Lower lobe of right lung (tissue), 2 donors: ENCODE measurements at regions not wholly inside any gene's neighbourhood (a gene's known extent, or its start where the extent isn't known, plus 50 kb on each side); places are given as distances from the start of the nearest gene placed in this dataset.

Experiments
- ATAC-seq, 2 donors: fragments of 200-7000 bp; cut with Tn5 transposase; one replicate each; pipeline ENCODE4 v1.9.1; 2020 to 2022; ENCODE audit warnings: mild to moderate bottlenecking in 2 of 2, moderate library complexity in 2 of 2
- DNase-seq: peaks from one replicate; pipeline ENCODE4 v3.0.0-alpha.2; 2020
- H3K27ac ChIP-seq: fragments of 200-600 bp; one replicate; pipeline ENCODE4 v1.8.0; 2022
- H3K27me3 ChIP-seq: fragments of 200-600 bp; one replicate; pipeline ENCODE4 v1.8.0; 2022; ENCODE audit warnings: low read depth
- H3K36me3 ChIP-seq: fragments of 200-600 bp; one replicate; pipeline ENCODE4 v1.8.0; 2022; ENCODE audit warnings: mild to moderate bottlenecking
- H3K4me1 ChIP-seq: fragments of 200-600 bp; one replicate; pipeline ENCODE4 v1.8.0; 2022
- H3K4me3 ChIP-seq: fragments of 200-600 bp; one replicate; pipeline ENCODE4 v1.8.0; 2022; ENCODE audit warnings: mild to moderate bottlenecking
- H3K9me3 ChIP-seq: fragments of 200-600 bp; one replicate; pipeline ENCODE4 v1.8.0; 2022
- CTCF ChIP-seq: fragments of 200-600 bp; IDR thresholded peaks from one replicate; pipeline ENCODE4 v1.8.0; 2022; ENCODE audit warnings: antibody characterized with exemption, mild to moderate bottlenecking
- intact Hi-C: fragments of 100-400 bp; cut with DNase I; formaldehyde crosslinking; loops from one replicate; pipeline ENCODE4 v1.11.0; 2022
- donor health status: DM: no; HTN: yes; CAD: no; lungs with severe emphysema.

DNA sequence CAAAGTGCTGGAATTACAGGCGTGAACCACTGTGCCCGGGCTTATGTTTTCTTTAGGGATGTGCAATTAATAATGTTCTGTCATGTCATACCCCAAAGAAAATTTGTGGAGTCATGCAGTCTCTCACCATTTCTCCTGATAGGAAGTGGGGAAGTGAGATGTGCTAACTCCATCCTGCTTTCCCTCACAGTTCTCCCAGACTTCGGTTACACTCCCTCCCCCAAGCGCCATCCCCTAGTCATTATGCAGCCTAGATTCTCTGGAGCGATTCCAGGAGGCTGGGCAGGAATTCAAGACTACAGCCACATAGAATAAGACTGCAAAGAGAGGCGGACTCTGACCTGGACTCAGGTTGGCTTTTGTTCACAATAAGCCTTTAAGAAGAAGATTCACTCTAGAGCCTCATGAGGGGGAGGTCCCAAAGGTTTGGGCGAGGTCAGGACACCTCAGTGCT, 271.4 kb downstream of the ALDH8A1 start:
- no peak overlapping the region for H3K4me3 ChIP-seq
- no peak overlapping the region for H3K27ac ChIP-seq
- DNase-seq = no peak
- H3K4me1 ChIP-seq = no peaks in the 10 kb centered on the region
- no peaks in the 10 kb centered on the region for H3K36me3 ChIP-seq
- no peak for TF ChIP-seq CTCF
- no peaks in the 10 kb centered on the region for H3K9me3 ChIP-seq
- intact Hi-C loops = no loop called here
- no peak for ATAC-seq
- no peaks in the 10 kb centered on the region for H3K27me3 ChIP-seq

GRCh38 chr6:134676307-134677281, 273.3 kb downstream of the ALDH8A1 start:
- no peak for DNase-seq
- Histone ChIP-seq H3K27ac (no peak overlapping the region), H3K36me3 (no peaks in the 10 kb centered on the region), H3K27me3 (no peaks in the 10 kb centered on the region), H3K4me1 (no peaks in the 10 kb centered on the region), H3K4me3 (no peak overlapping the region), H3K9me3 (no peaks in the 10 kb centered on the region)
- no peak for ATAC-seq
- intact Hi-C loops = no loop called here
- no peak for TF ChIP-seq CTCF

DNA sequence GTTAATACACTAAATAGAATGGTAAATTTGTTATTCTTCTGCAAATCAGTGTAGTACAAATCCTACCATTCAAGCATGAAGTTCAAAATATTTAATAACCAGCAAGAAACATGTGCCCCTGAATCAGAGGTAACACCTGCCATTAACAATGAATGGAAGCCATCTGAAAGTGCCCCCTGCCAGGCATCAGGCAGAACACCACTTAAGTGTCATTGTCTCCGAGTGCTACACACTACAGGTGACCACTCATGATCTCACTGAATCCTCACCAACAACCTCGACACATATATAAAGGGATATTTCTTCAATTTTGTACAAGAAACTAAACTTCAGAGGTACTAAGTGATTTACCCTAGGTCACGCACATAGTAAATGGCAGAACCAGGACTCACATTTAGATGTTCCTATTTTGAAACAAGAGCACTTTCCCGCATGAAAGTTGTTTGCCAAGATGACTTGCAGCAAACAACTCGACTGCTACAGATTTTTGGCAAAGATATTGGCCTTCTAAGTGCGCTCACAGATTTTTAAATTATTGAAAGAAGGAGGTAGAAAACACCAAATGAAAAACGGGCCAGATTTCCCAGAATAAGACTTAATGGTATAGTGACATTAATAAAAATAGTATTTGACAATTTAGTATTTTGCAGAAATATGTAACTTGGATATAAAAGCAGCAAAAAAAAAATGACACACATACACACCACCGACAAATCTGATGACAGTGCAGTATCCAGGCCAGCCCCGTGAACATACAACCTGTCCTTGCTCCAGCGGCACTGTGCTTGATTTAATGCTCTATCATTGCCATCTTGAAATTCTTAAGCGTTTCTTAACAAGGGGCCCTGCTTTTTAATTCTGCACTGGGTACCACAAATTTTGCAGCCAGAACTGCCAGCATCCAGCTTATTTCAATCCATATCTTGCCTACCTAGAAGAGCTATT, 274.5 kb downstream of the ALDH8A1 start:
- no peak for DNase-seq
- Histone ChIP-seq H3K9me3 (no peaks in the 10 kb centered on the region), H3K36me3 (no peaks in the 10 kb centered on the region), H3K4me3 (no peak overlapping the region), H3K4me1 (no peaks in the 10 kb centered on the region), H3K27me3 (no peaks in the 10 kb centered on the region), H3K27ac (no peak overlapping the region)
- intact Hi-C loops = no loop called here
- ATAC-seq = no peak
- TF ChIP-seq CTCF = no peak

GRCh38 chr6:134674562-134674961, 275.3 kb downstream of the ALDH8A1 start:
- Histone ChIP-seq H3K4me1 (no peaks in the 10 kb centered on the region), H3K27ac (no peak overlapping the region), H3K36me3 (no peaks in the 10 kb centered on the region), H3K27me3 (no peaks in the 10 kb centered on the region), H3K9me3 (no peaks in the 10 kb centered on the region), H3K4me3 (no peak overlapping the region)
- intact Hi-C loops = no loop called here
- DNase-seq = no peak
- TF ChIP-seq CTCF = no peak
- ATAC-seq = no peak

DNA sequence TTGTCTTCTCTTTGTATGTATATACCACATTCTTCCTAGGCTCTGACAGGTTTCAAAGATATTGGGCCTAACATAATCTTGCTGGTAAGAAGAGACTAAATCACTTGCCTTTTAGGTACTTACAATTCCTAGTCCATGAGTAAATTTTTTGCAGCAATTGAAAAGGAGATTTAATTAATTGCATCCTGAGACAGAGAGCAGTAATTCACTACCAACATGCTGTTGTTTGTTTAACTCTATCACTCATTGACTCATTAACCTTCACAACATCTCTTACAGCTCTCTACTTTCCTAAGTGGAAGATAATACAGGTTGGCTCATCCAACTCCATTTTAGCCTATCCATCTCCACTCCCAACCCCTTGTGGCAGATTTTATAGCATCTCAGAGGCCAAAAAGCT, 280.4 kb downstream of the ALDH8A1 start:
- no peak for DNase-seq
- no peaks in the 10 kb centered on the region for H3K9me3 ChIP-seq
- no peak overlapping the region for H3K4me3 ChIP-seq
- H3K27me3 ChIP-seq = no peaks in the 10 kb centered on the region
- H3K27ac ChIP-seq = no peak overlapping the region
- intact Hi-C loops = no loop called here
- no peaks in the 10 kb centered on the region for H3K36me3 ChIP-seq
- ATAC-seq = no peak
- no peak for TF ChIP-seq CTCF
- H3K4me1 ChIP-seq = no peaks in the 10 kb centered on the region
